ENCODE measurements at regions not wholly inside any gene's neighbourhood (a gene's known extent, or its start where the extent isn't known, plus 50 kb on each side); places are given as distances from the start of the nearest gene placed in this dataset.

- no peak for DNase-seq
Measured at GRCh38 chr3:178055939-178056338, 480.3 kb upstream of the KCNMB2 start.

GRCh38 chr3:178056868-178057267 is 479.4 kb upstream of the KCNMB2 start:
- DNase-seq: no peak

GRCh38 chr3:178058629-178059028 is 477.6 kb upstream of the KCNMB2 start:
- no peak for DNase-seq

GRCh38 chr3:178059119-178059518 is 477.1 kb upstream of the KCNMB2 start:
- DNase-seq: no peak

- no peak for DNase-seq
Measured at GRCh38 chr3:178059836-178060235, 476.4 kb upstream of the KCNMB2 start.

- DNase-seq: no peak
Measured at GRCh38 chr3:178060407-178060806, 475.8 kb upstream of the KCNMB2 start.

GRCh38 chr3:178062126-178062525 is 474.1 kb upstream of the KCNMB2 start:
- no peak for DNase-seq

GRCh38 chr3:178063461-178063860 is 472.8 kb upstream of the KCNMB2 start:
- DNase-seq: no peak

- DNase-seq: no peak
Measured at GRCh38 chr3:178067721-178068120, 468.5 kb upstream of the KCNMB2 start.

- DNase-seq: no peak
Measured at GRCh38 chr3:178072391-178073305, 463.6 kb upstream of the KCNMB2 start.

- no peak for DNase-seq
Measured at GRCh38 chr3:178073366-178073765, 462.9 kb upstream of the KCNMB2 start.

- no peak for DNase-seq
Measured at GRCh38 chr3:178075344-178075743, 460.9 kb upstream of the KCNMB2 start.

- DNase-seq: no peak
Measured at GRCh38 chr3:178078953-178079352, 457.3 kb upstream of the KCNMB2 start.

GRCh38 chr3:178079966-178080365 is 456.3 kb upstream of the KCNMB2 start:
- DNase-seq: no peak

- DNase-seq: no peak
Measured at GRCh38 chr3:178082326-178082906, 453.8 kb upstream of the KCNMB2 start.

- no peak for DNase-seq
Measured at GRCh38 chr3:178083906-178084866, 452.1 kb upstream of the KCNMB2 start.

GRCh38 chr3:178084938-178085816 is 451.1 kb upstream of the KCNMB2 start:
- DNase-seq: peak; percentile 90

- DNase-seq: no peak
Measured at GRCh38 chr3:178085817-178086123, 450.5 kb upstream of the KCNMB2 start.

GRCh38 chr3:178086144-178086825 is 450.0 kb upstream of the KCNMB2 start:
- no peak for DNase-seq

- no peak for DNase-seq
Measured at GRCh38 chr3:178087376-178087775, 448.9 kb upstream of the KCNMB2 start.

GRCh38 chr3:178088963-178089362 is 447.3 kb upstream of the KCNMB2 start:
- no peak for DNase-seq

- no peak for DNase-seq
Measured at GRCh38 chr3:178090899-178091298, 445.3 kb upstream of the KCNMB2 start.

All from islet precursor cell (in vitro differentiated cells).